Activated CD4-positive, alpha-beta T cell treated with anti-CD3 and anti-CD28 coated beads, Interleukin-2, amount 50 U/mL, for 16 hours (primary cell): ENCODE measurements at regions not wholly inside any gene's neighbourhood (a gene's known extent, or its start where the extent isn't known, plus 50 kb on each side); places are given as distances from the start of the nearest gene placed in this dataset.
"Not testable (repeated sequence)": the region's sequence is repeated elsewhere in the genome, so short reads cannot be mapped to it uniquely, and the experiment has no call there.

Experiments used
- DNase-seq: peaks from one replicate; pipeline ENCODE4 v3.0.0-alpha.2; 2020

GRCh38 chr2:129361688-129362087 lies 617.8 kb upstream of the RAB6C start:
- DNase-seq = no peak

GRCh38 chr2:129366263-129366662 lies 613.2 kb upstream of the RAB6C start:
- DNase-seq = no peak

GRCh38 chr2:129367107-129367506 lies 612.4 kb upstream of the RAB6C start:
- no peak for DNase-seq

GRCh38 chr2:129369437-129369836 lies 610.0 kb upstream of the RAB6C start:
- no peak for DNase-seq

GRCh38 chr2:129374452-129374851 lies 605.0 kb upstream of the RAB6C start:
- no peak for DNase-seq

- no peak for DNase-seq
Measured at GRCh38 chr2:129375632-129376425, 603.6 kb upstream of the RAB6C start.

GRCh38 chr2:129376426-129377077 lies 602.9 kb upstream of the RAB6C start:
- DNase-seq = no peak

GRCh38 chr2:129377078-129377469 lies 602.4 kb upstream of the RAB6C start:
- no peak for DNase-seq

GRCh38 chr2:129378186-129378585 lies 601.3 kb upstream of the RAB6C start:
- no peak for DNase-seq

GRCh38 chr2:129379411-129379810 lies 600.1 kb upstream of the RAB6C start:
- no peak for DNase-seq

GRCh38 chr2:129381789-129382188 lies 597.7 kb upstream of the RAB6C start:
- no peak for DNase-seq

GRCh38 chr2:129388870-129389269 lies 590.6 kb upstream of the RAB6C start:
- no peak for DNase-seq

- DNase-seq = no peak
Measured at GRCh38 chr2:129393816-129394215, 585.6 kb upstream of the RAB6C start.

GRCh38 chr2:129396980-129397599 lies 582.4 kb upstream of the RAB6C start:
- peak; percentile 16 for DNase-seq

- no peak for DNase-seq
Measured at GRCh38 chr2:129400826-129401225, 578.6 kb upstream of the RAB6C start.

GRCh38 chr2:129402076-129402475 lies 577.4 kb upstream of the RAB6C start:
- DNase-seq = no peak

GRCh38 chr2:129404000-129404685 lies 575.3 kb upstream of the RAB6C start:
- no peak for DNase-seq

- DNase-seq = no peak
Measured at GRCh38 chr2:129408570-129408969, 570.9 kb upstream of the RAB6C start.

GRCh38 chr2:129417041-129417440 lies 562.4 kb upstream of the RAB6C start:
- not testable (repeated sequence) for DNase-seq

GRCh38 chr2:129422028-129422427 lies 557.4 kb upstream of the RAB6C start:
- no peak for DNase-seq

GRCh38 chr2:129428086-129428660 lies 551.3 kb upstream of the RAB6C start:
- no peak for DNase-seq

GRCh38 chr2:129430911-129431310 lies 548.6 kb upstream of the RAB6C start:
- DNase-seq = no peak

- no peak for DNase-seq
Measured at GRCh38 chr2:129431881-129432280, 547.6 kb upstream of the RAB6C start.
